ENCODE measurements at regions not wholly inside any gene's neighbourhood (a gene's known extent, or its start where the extent isn't known, plus 50 kb on each side); places are given as distances from the start of the nearest gene placed in this dataset.
"Not testable (repeated sequence)": the region's sequence is repeated elsewhere in the genome, so short reads cannot be mapped to it uniquely, and the experiment has no call there.

- DNase-seq = not testable (repeated sequence)
Measured at GRCh38 chr5:57870267-57870666, 387.7 kb upstream of the ACTBL2 start.

GRCh38 chr5:57863661-57864060 is 381.1 kb upstream of the ACTBL2 start:
- DNase-seq = no peak

GRCh38 chr5:57862942-57863341 is 380.3 kb upstream of the ACTBL2 start:
- no peak for DNase-seq

GRCh38 chr5:57862471-57862911 is 379.9 kb upstream of the ACTBL2 start:
- DNase-seq = peak; percentile 1 to 8

- no peak for DNase-seq
Measured at GRCh38 chr5:57859626-57860025, 377.0 kb upstream of the ACTBL2 start.

- DNase-seq = no peak
Measured at GRCh38 chr5:57858905-57859304, 376.3 kb upstream of the ACTBL2 start.

- no peak for DNase-seq
Measured at GRCh38 chr5:57857696-57858095, 375.1 kb upstream of the ACTBL2 start.

GRCh38 chr5:57855831-57856230 is 373.2 kb upstream of the ACTBL2 start:
- DNase-seq = no peak

GRCh38 chr5:57853929-57854697 is 371.5 kb upstream of the ACTBL2 start:
- no peak for DNase-seq

GRCh38 chr5:57850109-57850508 is 367.5 kb upstream of the ACTBL2 start:
- no peak for DNase-seq

GRCh38 chr5:57845025-57845424 is 362.4 kb upstream of the ACTBL2 start:
- no peak for DNase-seq

GRCh38 chr5:57844410-57844809 is 361.8 kb upstream of the ACTBL2 start:
- DNase-seq = no peak

- DNase-seq = no peak
Measured at GRCh38 chr5:57843059-57843367, 360.4 kb upstream of the ACTBL2 start.

GRCh38 chr5:57842364-57843058 is 359.9 kb upstream of the ACTBL2 start:
- DNase-seq = no peak

GRCh38 chr5:57841676-57842363 is 359.2 kb upstream of the ACTBL2 start:
- no peak for DNase-seq

- DNase-seq = no peak
Measured at GRCh38 chr5:57839437-57840079, 356.9 kb upstream of the ACTBL2 start.

- no peak for DNase-seq
Measured at GRCh38 chr5:57839025-57839424, 356.4 kb upstream of the ACTBL2 start.

- DNase-seq = no peak
Measured at GRCh38 chr5:57836921-57837320, 354.3 kb upstream of the ACTBL2 start.

- no peak for DNase-seq
Measured at GRCh38 chr5:57836331-57836730, 353.7 kb upstream of the ACTBL2 start.

GRCh38 chr5:57834829-57835608 is 352.4 kb upstream of the ACTBL2 start:
- DNase-seq = peak in 1 of 2 experiments; percentile 7

- no peak for DNase-seq
Measured at GRCh38 chr5:57833489-57833888, 350.9 kb upstream of the ACTBL2 start.

- DNase-seq = no peak
Measured at GRCh38 chr5:57832875-57833274, 350.3 kb upstream of the ACTBL2 start.

GRCh38 chr5:57831932-57832331 is 349.3 kb upstream of the ACTBL2 start:
- DNase-seq = no peak
